T-helper 2 cell (primary cell): ENCODE measurements at regions not wholly inside any gene's neighbourhood (a gene's known extent, or its start where the extent isn't known, plus 50 kb on each side); places are given as distances from the start of the nearest gene placed in this dataset.

Experiments
- DNase-seq, 5 experiments: peaks; one replicate each; pipeline versions ENCODE4 v3.0.0 to v3.0.0-alpha.2; 2012 to 2022

- DNase-seq = no peak
These were observed 170.1 kb upstream of the NPVF start for GRCh38 chr7:25398418-25398817.

- no peak for DNase-seq
These were observed 170.9 kb upstream of the NPVF start for GRCh38 chr7:25399000-25399750.

- no peak for DNase-seq
These were observed 174.2 kb upstream of the NPVF start for GRCh38 chr7:25402532-25402931.

GRCh38 chr7:25405736-25406135 lies 177.4 kb upstream of the NPVF start:
- DNase-seq = no peak

- no peak for DNase-seq
These were observed 178.8 kb upstream of the NPVF start for GRCh38 chr7:25407053-25407452.

- DNase-seq = no peak
These were observed 179.9 kb upstream of the NPVF start for GRCh38 chr7:25408012-25408687.

GRCh38 chr7:25408876-25409275 lies 180.6 kb upstream of the NPVF start:
- no peak for DNase-seq

- DNase-seq = no peak
These were observed 181.8 kb upstream of the NPVF start for GRCh38 chr7:25409897-25410636.

GRCh38 chr7:25420771-25421170 lies 192.5 kb upstream of the NPVF start:
- no peak for DNase-seq

GRCh38 chr7:25424113-25424512 lies 195.8 kb upstream of the NPVF start:
- DNase-seq = no peak

- no peak for DNase-seq
These were observed 196.6 kb upstream of the NPVF start for GRCh38 chr7:25424855-25425254.

GRCh38 chr7:25427721-25428120 lies 199.4 kb upstream of the NPVF start:
- no peak for DNase-seq

- no peak for DNase-seq
These were observed 201.4 kb upstream of the NPVF start for GRCh38 chr7:25429731-25430130.

GRCh38 chr7:25430200-25430931 lies 202.1 kb upstream of the NPVF start:
- no peak for DNase-seq

- no peak for DNase-seq
These were observed 203.7 kb upstream of the NPVF start for GRCh38 chr7:25431956-25432450.

GRCh38 chr7:25432807-25433206 lies 204.5 kb upstream of the NPVF start:
- no peak for DNase-seq

- DNase-seq = no peak
These were observed 208.1 kb upstream of the NPVF start for GRCh38 chr7:25436413-25436812.

GRCh38 chr7:25437308-25437707 lies 209.0 kb upstream of the NPVF start:
- no peak for DNase-seq

GRCh38 chr7:25444991-25445390 lies 216.7 kb upstream of the NPVF start:
- DNase-seq = no peak

GRCh38 chr7:25448301-25448700 lies 220.0 kb upstream of the NPVF start:
- DNase-seq = no peak

- DNase-seq = no peak
These were observed 225.7 kb upstream of the NPVF start for GRCh38 chr7:25454020-25454419.

- no peak for DNase-seq
These were observed 226.3 kb upstream of the NPVF start for GRCh38 chr7:25454562-25455041.
